A673 (cell line): ENCODE measurements at regions not wholly inside any gene's neighbourhood (a gene's known extent, or its start where the extent isn't known, plus 50 kb on each side); places are given as distances from the start of the nearest gene placed in this dataset.

Experiments
- BruUV-seq: library from RNA; stranded (reverse); fragments of 400-500 nt; replicated peaks from 2 replicates; lab custom pipeline; 2021; lab: Mats Ljungman, UMichigan
- CTCF ChIA-PET: fragments of 300-600 bp; sonication (Branson Sonifier 250); formaldehyde crosslinking; loops from one replicate; lab custom pipeline; 2022; ENCODE audit warnings: antibody characterized with exemption; lab: Charles Lee
- POLR2A ChIA-PET: fragments of 300-600 bp; sonication (Branson Sonifier 250); formaldehyde crosslinking; loops from one replicate; lab custom pipeline; 2022; ENCODE audit warnings: antibody characterized with exemption; ENCODE audit not compliant: low non-redundant PET; lab: Charles Lee
- DNase-seq: peaks from one replicate; pipeline ENCODE4 v3.0.0-alpha.2; 2015; ENCODE audit warnings: low spot score
- H3K27ac ChIP-seq: fragments of 200-600 bp; sonication (generic); 2 replicates; pipeline ENCODE4 v1.5.1; 2016; ENCODE audit warnings: mixed run types, low read depth, mild to moderate bottlenecking, mixed read lengths, antibody characterized with exemption, low read length; ENCODE audit not compliant: poor library complexity, severe bottlenecking
- H3K27me3 ChIP-seq: fragments of 200-600 bp; sonication (generic); replicated peaks from 2 replicates; pipeline ENCODE4 v1.6.1; 2017; ENCODE audit warnings: mixed run types, low read depth, mild to moderate bottlenecking, mixed read lengths, antibody characterized with exemption, low read length; ENCODE audit not compliant: insufficient read depth, poor library complexity
- H3K36me3 ChIP-seq: fragments of 200-600 bp; sonication (generic); 2 replicates; pipeline ENCODE4 v1.6.1; 2016; ENCODE audit warnings: mixed run types, mild to moderate bottlenecking, mixed read lengths, antibody characterized with exemption, low read length; ENCODE audit not compliant: insufficient read depth, poor library complexity, severe bottlenecking
- H3K4me1 ChIP-seq: fragments of 200-600 bp; sonication (generic); 2 replicates; pipeline ENCODE4 v1.6.1; 2017; ENCODE audit warnings: mixed run types, mild to moderate bottlenecking, mixed read lengths, antibody characterized with exemption, low read length; ENCODE audit not compliant: insufficient read depth, poor library complexity, severe bottlenecking
- H3K4me3 ChIP-seq: fragments of 200-600 bp; sonication (generic); 2 replicates; pipeline ENCODE4 v1.5.1; 2016; ENCODE audit warnings: low read depth, mixed run types, mild to moderate bottlenecking, mixed read lengths, low read length; ENCODE audit not compliant: poor library complexity, severe bottlenecking
- H3K9me3 ChIP-seq: fragments of 200-600 bp; sonication (generic); 2 replicates; pipeline ENCODE4 v1.6.1; 2016; ENCODE audit warnings: mixed run types, low read depth, mild to moderate bottlenecking, mixed read lengths, antibody characterized with exemption, low read length; ENCODE audit not compliant: poor library complexity, severe bottlenecking
- EZH2 ChIP-seq: fragments of 200-600 bp; sonication (generic); IDR thresholded peaks from 2 replicates; pipeline ENCODE4 v1.6.1; 2017; ENCODE audit warnings: borderline replicate concordance, low read depth, mild to moderate bottlenecking, mixed read lengths, antibody characterized with exemption, low read length; ENCODE audit not compliant: poor library complexity, severe bottlenecking
- intact Hi-C: fragments of 100-400 bp; cut with micrococcal nuclease; formaldehyde crosslinking; loops from one replicate; pipeline ENCODE4 v1.10.0; 2022; ENCODE audit not compliant: unreplicated experiment
- TF ChIP-seq, protein P1 (sequence below): fragments of 300-800, 200-600 bp; sonication (generic); conservative IDR thresholded peaks from 2 replicates; pipeline ENCODE4 v1.5.1; 2017; ENCODE audit warnings: low read depth, mild to moderate bottlenecking, antibody characterized with exemption, low read length, moderate library complexity, mixed read lengths

DNA sequence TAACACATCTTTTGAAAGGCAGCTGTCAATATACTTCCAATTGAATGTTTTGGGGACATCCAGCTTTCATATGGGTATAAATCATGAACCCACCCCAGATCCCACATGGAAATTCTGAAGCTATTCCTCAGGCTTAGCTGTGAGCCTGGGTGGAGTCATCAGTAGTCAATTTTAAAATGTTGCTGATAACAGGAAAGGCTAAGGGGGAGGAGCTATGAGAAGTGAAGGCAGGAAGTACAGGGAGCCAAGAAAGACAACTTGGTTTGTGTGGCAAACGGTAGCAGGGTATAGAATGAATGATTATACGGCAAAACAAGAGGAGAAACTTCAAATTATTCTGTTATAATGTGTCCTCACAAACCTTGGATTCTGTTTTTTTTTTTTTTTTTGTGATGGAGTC lies 108.6 kb downstream of the QPCT start:
- H3K27ac ChIP-seq, result no peak overlapping the region
- ChIA-PET CTCF (no interaction called here), POLR2A (no interaction called here)
- H3K27me3 ChIP-seq, result no peaks in the 10 kb centered on the region
- no peaks in the 10 kb centered on the region for H3K4me1 ChIP-seq
- BruUV-seq, result no TSS peak
- no peaks in the 10 kb centered on the region for H3K36me3 ChIP-seq
- intact Hi-C loops, result no loop called here
- DNase-seq, result no peak
- TF ChIP-seq EZH2, result no peak
- TF ChIP-seq, protein P1, sequence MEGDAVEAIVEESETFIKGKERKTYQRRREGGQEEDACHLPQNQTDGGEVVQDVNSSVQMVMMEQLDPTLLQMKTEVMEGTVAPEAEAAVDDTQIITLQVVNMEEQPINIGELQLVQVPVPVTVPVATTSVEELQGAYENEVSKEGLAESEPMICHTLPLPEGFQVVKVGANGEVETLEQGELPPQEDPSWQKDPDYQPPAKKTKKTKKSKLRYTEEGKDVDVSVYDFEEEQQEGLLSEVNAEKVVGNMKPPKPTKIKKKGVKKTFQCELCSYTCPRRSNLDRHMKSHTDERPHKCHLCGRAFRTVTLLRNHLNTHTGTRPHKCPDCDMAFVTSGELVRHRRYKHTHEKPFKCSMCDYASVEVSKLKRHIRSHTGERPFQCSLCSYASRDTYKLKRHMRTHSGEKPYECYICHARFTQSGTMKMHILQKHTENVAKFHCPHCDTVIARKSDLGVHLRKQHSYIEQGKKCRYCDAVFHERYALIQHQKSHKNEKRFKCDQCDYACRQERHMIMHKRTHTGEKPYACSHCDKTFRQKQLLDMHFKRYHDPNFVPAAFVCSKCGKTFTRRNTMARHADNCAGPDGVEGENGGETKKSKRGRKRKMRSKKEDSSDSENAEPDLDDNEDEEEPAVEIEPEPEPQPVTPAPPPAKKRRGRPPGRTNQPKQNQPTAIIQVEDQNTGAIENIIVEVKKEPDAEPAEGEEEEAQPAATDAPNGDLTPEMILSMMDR, result no peak
- H3K9me3 ChIP-seq, result no peaks in the 10 kb centered on the region
- H3K4me3 ChIP-seq, result no peak overlapping the region

DNA sequence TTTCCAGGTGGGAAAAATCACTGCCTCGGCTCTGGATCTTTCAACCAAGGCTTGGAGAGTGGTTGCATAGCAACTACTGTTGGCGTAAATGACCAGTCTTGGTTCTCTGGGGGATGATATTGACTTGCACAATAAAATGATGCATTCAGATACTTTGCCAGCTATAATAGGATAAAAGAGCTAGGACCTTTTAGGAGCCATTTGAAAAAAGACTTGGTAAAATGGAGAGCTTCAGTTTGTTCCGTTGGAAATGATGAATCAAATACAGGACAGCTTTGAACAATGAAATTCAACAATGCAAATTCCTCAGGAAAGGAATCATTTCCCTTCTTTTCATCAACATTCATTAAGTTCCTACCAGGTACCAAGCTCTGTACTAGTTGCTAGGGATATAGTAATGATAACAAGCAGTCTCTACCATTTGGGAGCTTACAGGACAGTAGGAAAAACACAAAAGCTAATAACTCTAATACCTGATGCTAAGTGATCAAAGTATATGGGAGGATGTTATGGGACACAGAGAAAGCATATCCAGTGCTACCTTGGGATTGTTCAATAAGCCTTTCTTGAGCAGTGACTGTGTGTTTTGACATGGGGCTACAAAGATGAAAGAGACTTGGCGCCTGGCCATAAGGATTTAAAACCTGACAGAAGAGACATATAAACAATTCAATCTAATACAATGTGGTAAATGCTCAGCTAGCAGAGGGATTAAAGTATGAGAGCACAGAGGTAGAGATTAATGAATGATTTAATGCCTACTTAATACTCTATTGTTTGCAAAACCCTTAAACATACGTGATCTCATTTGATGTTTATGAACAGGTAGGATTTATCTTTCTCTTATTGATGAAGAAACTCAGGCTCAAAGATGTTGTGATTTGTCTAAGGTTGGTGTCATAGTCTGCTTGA lies 110.7 kb downstream of the QPCT start:
- no TSS peak for BruUV-seq

DNA sequence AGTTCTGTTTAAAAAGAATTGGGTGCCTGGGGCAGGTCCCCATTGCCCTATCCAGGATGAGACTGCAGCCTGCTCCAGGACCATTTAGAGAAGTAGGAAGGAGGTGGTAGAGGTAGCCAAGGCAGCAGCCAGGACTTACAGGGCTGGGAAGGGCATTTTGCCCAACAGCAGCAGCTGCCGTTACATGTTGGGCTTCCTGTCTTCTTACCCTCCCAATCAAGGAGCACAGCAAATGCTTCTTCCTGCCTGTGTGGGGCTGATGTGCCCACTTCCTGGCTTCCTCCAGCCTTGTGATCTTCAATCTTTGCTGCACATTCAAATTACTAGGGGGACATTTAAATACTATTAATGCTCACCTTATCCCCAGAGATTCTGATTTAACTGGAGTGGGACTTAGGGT lies 112.0 kb downstream of the QPCT start:
- ChIA-PET CTCF (no interaction called here), POLR2A (no interaction called here)
- no peak overlapping the region for H3K4me3 ChIP-seq
- H3K27ac ChIP-seq, result no peak overlapping the region
- DNase-seq, result no peak
- intact Hi-C loops, result no loop called here
- BruUV-seq, result no TSS peak
- no peaks in the 10 kb centered on the region for H3K27me3 ChIP-seq
- H3K4me1 ChIP-seq, result no peaks in the 10 kb centered on the region
- no peaks in the 10 kb centered on the region for H3K9me3 ChIP-seq
- TF ChIP-seq EZH2, result no peak
- TF ChIP-seq, protein P1, result no peak
- no peaks in the 10 kb centered on the region for H3K36me3 ChIP-seq

More for the DNA sequence above, 110.7 kb downstream of the QPCT start:
- POLR2A ChIA-PET, result no interaction called here
- H3K36me3 ChIP-seq, result no peaks in the 10 kb centered on the region
- H3K27ac ChIP-seq, result no peak overlapping the region
- peak; percentile 15 for DNase-seq
- CTCF ChIA-PET, result no interaction called here
- TF ChIP-seq, protein P1, result no peak
- TF ChIP-seq EZH2, result no peak
- no peaks in the 10 kb centered on the region for H3K9me3 ChIP-seq
- H3K4me3 ChIP-seq, result no peak overlapping the region
- no peaks in the 10 kb centered on the region for H3K27me3 ChIP-seq
- intact Hi-C loops, result no loop called here
- no peaks in the 10 kb centered on the region for H3K4me1 ChIP-seq
